Testis (tissue), 2 donors: ENCODE measurements at regions not wholly inside any gene's neighbourhood (a gene's known extent, or its start where the extent isn't known, plus 50 kb on each side); places are given as distances from the start of the nearest gene placed in this dataset.

Source experiments
- DNase-seq: peaks from one replicate; pipeline ENCODE4 v3.0.0-alpha.2; 2019
- H3K27ac ChIP-seq, 2 donors: fragments of 200-600 bp; sonication (generic); one replicate each; pipeline ENCODE4 v1.5.1; 2019
- H3K27me3 ChIP-seq: fragments of 200-600 bp; sonication (generic); one replicate; pipeline ENCODE4 v1.5.1; 2019
- H3K36me3 ChIP-seq: fragments of 200-600 bp; sonication (generic); one replicate; pipeline ENCODE4 v1.5.1; 2017; ENCODE audit warnings: low read depth; ENCODE audit errors: missing control alignments
- H3K4me1 ChIP-seq: fragments of 200-600 bp; sonication (generic); one replicate; pipeline ENCODE4 v1.5.1; 2019
- H3K4me3 ChIP-seq, 2 donors: fragments of 200-600 bp; sonication (generic); one replicate each; pipeline ENCODE4 v1.5.1; 2017 to 2019
- H3K9me3 ChIP-seq: fragments of 200-600 bp; sonication (generic); one replicate; pipeline ENCODE4 v1.5.1; 2017
- CTCF ChIP-seq, 3 experiments: fragments of 450-650 bp in 2 of 3; fragments of 200-600 bp in 1 of 3; sonication (generic) in 1 of 3; IDR thresholded peaks; one replicate each; pipeline ENCODE4 v1.5.1; 2016 to 2019; ENCODE audit warnings: antibody characterized with exemption in 3 of 3, mild to moderate bottlenecking in 2 of 3, moderate library complexity in 1 of 3
- POLR2A ChIP-seq: fragments of 450-650 bp; IDR thresholded peaks from one replicate; pipeline ENCODE4 v1.6.1; 2017; ENCODE audit warnings: antibody characterized with exemption, mild to moderate bottlenecking, moderate library complexity
- WGBS, 2 donors: methylation state at CpG; one replicate each; pipeline ENCODE4 v1.1.5; 2018; 5-methylcytosine and 5-hydroxymethylcytosine counted together
- intact Hi-C: fragments of 100-400 bp; cut with DNase I; formaldehyde crosslinking; loops from one replicate; pipeline ENCODE4 v1.15.1; 2023; ENCODE audit warnings: low total_unique reads

DNA sequence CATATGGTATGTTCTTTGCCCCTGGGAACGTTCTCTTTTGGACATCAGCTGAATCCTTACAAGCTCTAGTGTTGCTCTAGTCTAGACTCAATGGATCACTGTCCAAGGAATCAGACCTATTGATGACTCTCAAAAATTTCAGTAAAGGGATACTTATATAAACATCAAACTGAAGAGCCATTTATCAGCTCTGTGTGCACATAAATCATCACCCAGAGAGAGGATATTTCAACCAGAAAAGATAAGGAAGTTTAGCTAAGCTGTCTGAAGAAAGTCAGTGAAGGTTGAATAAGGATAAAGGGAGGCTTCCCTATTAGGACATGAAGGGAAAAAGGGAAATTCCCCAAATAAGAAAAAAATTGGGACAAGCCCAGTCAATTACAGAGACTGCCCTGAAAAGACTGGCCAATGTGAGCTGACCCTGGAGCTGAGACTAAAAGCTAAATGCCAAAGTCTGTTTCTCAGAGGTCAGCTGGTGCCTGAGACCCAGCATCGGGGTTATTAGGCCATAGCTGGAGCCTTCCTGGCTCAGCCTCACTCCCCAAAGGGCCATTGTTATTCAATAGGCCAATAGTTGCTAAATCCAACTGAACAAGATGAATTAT is 424.1 kb upstream of the THBS1 start:
- DNase-seq = no peak
- intact Hi-C loops = no loop called here
- TF ChIP-seq CTCF (IDR thresholded peaks at IDR 0.05) (no peak), POLR2A (no peak)
- Histone ChIP-seq H3K27me3 (no peaks in the 10 kb centered on the region), H3K36me3 (no peaks in the 10 kb centered on the region), H3K4me1 (no peaks in the 10 kb centered on the region), H3K4me3 (no peak overlapping the region), H3K27ac (no peak overlapping the region), H3K9me3 (no peaks in the 10 kb centered on the region)
- WGBS, 2 donors = 66 to 68% methylated on average over 2 of the region's 2 CpGs

DNA sequence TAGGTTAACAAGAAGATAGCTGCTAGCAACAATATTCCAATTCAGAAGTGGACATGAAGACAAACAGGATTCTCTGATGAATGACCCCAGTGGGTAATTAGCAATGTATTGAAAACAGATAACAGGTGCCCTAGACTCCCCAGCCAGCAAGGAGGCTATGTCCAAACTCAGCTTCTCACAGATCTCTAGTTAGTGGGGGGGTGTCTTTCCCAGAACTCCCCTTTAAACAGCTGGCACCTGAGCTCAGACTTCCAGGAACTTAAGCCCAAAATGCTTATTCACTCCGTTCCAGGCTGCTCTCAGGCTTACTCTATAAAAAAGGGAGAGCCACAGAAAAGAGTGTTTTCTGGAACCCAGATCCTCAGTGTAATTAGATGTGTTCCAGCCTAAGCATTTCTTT is 423.0 kb upstream of the THBS1 start:
- Histone ChIP-seq H3K27me3 (no peaks in the 10 kb centered on the region), H3K36me3 (no peaks in the 10 kb centered on the region), H3K9me3 (no peaks in the 10 kb centered on the region), H3K27ac (no peak overlapping the region), H3K4me1 (no peaks in the 10 kb centered on the region), H3K4me3 (no peak overlapping the region)
- TF ChIP-seq CTCF (IDR thresholded peaks at IDR 0.05) (no peak), POLR2A (no peak)
- intact Hi-C loops = no loop called here
- WGBS, 2 donors = 67 to 72% methylated on average over 1 of the region's 1 CpG
- no peak for DNase-seq

DNA sequence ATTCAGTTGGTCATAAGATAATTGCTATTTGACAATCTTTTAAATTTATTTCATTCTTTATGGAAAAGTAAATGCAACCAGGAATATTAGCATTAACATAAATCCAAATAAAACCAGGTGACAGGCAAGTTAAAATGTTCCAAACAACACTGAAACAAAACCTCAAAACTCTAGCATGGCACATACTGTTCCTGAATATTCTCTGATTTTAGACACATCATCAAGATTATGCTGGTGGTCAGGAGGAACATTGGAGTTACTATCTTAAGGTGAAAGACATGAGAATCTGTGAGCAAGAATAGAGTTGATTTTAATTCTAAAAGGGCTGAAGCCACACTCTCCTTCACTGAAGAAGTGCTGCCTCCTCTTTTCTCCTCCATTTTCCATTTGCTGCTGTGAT is 421.0 kb upstream of the THBS1 start:
- Histone ChIP-seq H3K36me3 (no peaks in the 10 kb centered on the region), H3K9me3 (no peaks in the 10 kb centered on the region), H3K27ac (no peak overlapping the region), H3K4me1 (no peaks in the 10 kb centered on the region), H3K4me3 (no peak overlapping the region), H3K27me3 (no peaks in the 10 kb centered on the region)
- no peak for TF ChIP-seq CTCF (IDR thresholded peaks at IDR 0.05)
- intact Hi-C loops = no loop called here
- DNase-seq = no peak

GRCh38 chr15:39161096-39161495 is 419.8 kb upstream of the THBS1 start:
- Histone ChIP-seq H3K9me3 (no peaks in the 10 kb centered on the region), H3K4me3 (no peak overlapping the region), H3K36me3 (no peaks in the 10 kb centered on the region), H3K27ac (no peak overlapping the region), H3K27me3 (no peaks in the 10 kb centered on the region), H3K4me1 (no peaks in the 10 kb centered on the region)
- DNase-seq = no peak
- TF ChIP-seq CTCF (IDR thresholded peaks at IDR 0.05) (no peak), POLR2A (no peak)
- WGBS, 2 donors = 97 to 100% methylated on average over 1 of the region's 1 CpG
- intact Hi-C loops = no loop called here

- H3K27ac ChIP-seq = no peak overlapping the region
- H3K36me3 ChIP-seq = no peaks in the 10 kb centered on the region
- WGBS, 2 donors = 85 to 92% methylated on average over 2 of the region's 2 CpGs
- H3K9me3 ChIP-seq = no peaks in the 10 kb centered on the region
- TF ChIP-seq POLR2A = no peak
- no peak for TF ChIP-seq CTCF (IDR thresholded peaks at IDR 0.05)
- H3K27me3 ChIP-seq = no peaks in the 10 kb centered on the region
- H3K4me1 ChIP-seq = no peaks in the 10 kb centered on the region
- no peak overlapping the region for H3K4me3 ChIP-seq
- DNase-seq = no peak
- intact Hi-C loops = no loop called here
These were observed 415.7 kb upstream of the THBS1 start for GRCh38 chr15:39165020-39165706.
